ENCODE measurements at regions not wholly inside any gene's neighbourhood (a gene's known extent, or its start where the extent isn't known, plus 50 kb on each side); places are given as distances from the start of the nearest gene placed in this dataset.

DNA sequence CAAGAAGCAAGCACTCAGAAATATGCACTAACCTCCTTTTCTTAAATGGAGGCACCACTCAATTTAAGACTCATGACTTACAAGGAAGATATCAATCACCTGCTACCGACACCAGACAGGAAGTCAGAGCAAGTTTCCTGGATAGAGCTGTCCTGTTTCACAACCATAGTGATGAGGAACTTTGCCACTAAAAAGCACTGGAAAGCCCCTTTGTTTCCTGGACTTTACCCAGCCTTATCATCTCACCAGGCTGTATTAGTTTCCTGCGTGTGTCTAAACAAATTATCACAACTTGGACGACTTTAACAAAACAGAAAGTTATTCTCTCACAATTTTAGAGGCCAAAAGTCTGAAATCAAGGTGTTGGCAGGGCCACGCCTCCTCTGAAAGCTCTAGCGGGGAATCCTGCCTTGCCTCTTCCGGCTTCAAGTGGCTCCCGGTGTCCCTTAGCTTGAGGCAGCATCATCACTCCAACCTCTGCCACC lies 253.8 kb upstream of the STXBP5 start (continued):
- TF ChIP-seq ZNF607 (CRISPR knock-in tag; IDR thresholded peaks at IDR 0.05; ENCODE audit: borderline replicate concordance) (peak; percentile 59; the same call in 1 of the 2 replicates), NRL (CRISPR knock-in tag; IDR thresholded peaks at IDR 0.05; ENCODE audit: borderline replicate concordance) (no peak), TCF7 (IDR thresholded peaks at IDR 0.05; ENCODE audit: low read depth) (peak; percentile 76), ZNF558 (CRISPR knock-in tag; IDR thresholded peaks at IDR 0.05; ENCODE audit: borderline replicate concordance) (no peak), NR2F1 (CRISPR knock-in tag; IDR thresholded peaks at IDR 0.05) (no peak)
- TF ChIP-seq, protein P1, sequence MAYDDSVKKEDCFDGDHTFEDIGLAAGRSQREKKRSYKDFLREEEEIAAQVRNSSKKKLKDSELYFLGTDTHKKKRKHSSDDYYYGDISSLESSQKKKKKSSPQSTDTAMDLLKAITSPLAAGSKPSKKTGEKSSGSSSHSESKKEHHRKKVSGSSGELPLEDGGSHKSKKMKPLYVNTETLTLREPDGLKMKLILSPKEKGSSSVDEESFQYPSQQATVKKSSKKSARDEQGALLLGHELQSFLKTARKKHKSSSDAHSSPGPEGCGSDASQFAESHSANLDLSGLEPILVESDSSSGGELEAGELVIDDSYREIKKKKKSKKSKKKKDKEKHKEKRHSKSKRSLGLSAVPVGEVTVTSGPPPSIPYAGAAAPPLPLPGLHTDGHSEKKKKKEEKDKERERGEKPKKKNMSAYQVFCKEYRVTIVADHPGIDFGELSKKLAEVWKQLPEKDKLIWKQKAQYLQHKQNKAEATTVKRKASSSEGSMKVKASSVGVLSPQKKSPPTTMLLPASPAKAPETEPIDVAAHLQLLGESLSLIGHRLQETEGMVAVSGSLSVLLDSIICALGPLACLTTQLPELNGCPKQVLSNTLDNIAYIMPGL (CRISPR knock-in tag; IDR thresholded peaks at IDR 0.05; ENCODE audit: borderline replicate concordance in 1 of 2, low read depth in 1 of 2), result peak in 1 of 2 experiments; percentile 21; a peak in 1 of 4 replicates

DNA sequence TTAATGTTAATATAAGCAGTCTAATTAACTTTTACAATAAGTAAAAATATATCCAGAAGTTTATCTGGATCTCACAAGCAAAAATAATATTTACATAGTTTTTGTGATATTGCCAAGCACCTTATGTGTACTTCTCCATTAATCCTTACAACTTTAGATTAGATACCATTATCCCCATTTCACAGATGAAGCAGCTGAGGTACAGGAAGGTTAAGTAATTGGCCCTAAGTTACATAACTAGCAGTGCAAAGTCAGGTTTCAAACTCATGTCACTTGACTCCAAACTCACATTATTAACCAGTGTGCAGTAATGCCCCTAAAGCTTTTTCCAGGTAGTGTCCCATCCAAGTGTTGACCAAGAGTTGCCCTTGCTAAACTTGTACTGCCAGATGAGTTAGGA lies 248.6 kb upstream of the STXBP5 start:
- no peak for ATAC-seq
- H3K79me2 ChIP-seq (ENCODE audit: insufficient read depth, low read length), result no peaks in the 10 kb centered on the region
- no peak for FAIRE-seq
- no peaks in the 10 kb centered on the region for H3K27me3 ChIP-seq (ENCODE audit: control insufficient read depth in 1 of 2, insufficient read depth in 2 of 2, low read length in 2 of 2)
- no peak overlapping the region for H3K4me3 ChIP-seq (replicated peaks in 1 of 3; ENCODE audit: insufficient read depth in 1 of 3, low read depth in 2 of 3, low read length in 3 of 3)
- BruUV-seq (replicated peaks), result no TSS peak
- no peaks in the 10 kb centered on the region for H4K20me1 ChIP-seq (ENCODE audit: insufficient read depth, low read length)
- no peaks in the 10 kb centered on the region for H3K9me3 ChIP-seq (ENCODE audit: low read length)
- ChIA-PET CTCF (ENCODE audit: low intra/inter-chr PET ratio, low total read pairs) (no interaction called here), POLR2A (no interaction called here)
- no peak overlapping the region for H3K27ac ChIP-seq (ENCODE audit: extremely low read length, insufficient read depth, low read length)
- no peak overlapping the region for H3K4me2 ChIP-seq (ENCODE audit: low read depth, low read length)
- H3K9ac ChIP-seq (ENCODE audit: insufficient read depth, low read depth, low read length), result no peak overlapping the region
- H3K36me3 ChIP-seq (replicated peaks in 1 of 2; ENCODE audit: control insufficient read depth in 1 of 2, insufficient read depth in 2 of 2, low read length in 2 of 2), result no peaks in the 10 kb centered on the region
- TF ChIP-seq RFXAP (CRISPR knock-in tag; IDR thresholded peaks at IDR 0.05; ENCODE audit: borderline replicate concordance) (no peak), ZNF629 (CRISPR knock-in tag; conservative IDR thresholded peaks at IDR 0.05) (peak; percentile 69), ZNF572 (CRISPR knock-in tag; IDR thresholded peaks at IDR 0.05) (no peak), ZNF766 (CRISPR knock-in tag; IDR thresholded peaks at IDR 0.05; ENCODE audit: borderline replicate concordance) (no peak), ZNF839 (CRISPR knock-in tag; IDR thresholded peaks at IDR 0.05; ENCODE audit: borderline replicate concordance) (no peak)
- no peak for DNase-seq (ENCODE audit: low spot score)
- intact Hi-C loops (cut with micrococcal nuclease; ENCODE audit: unreplicated experiment), result no loop called here
- in situ Hi-C loops (cut with HindIII; ENCODE audit: extremely low pct_ligation_motif_present, low pct_unique_long_range_greater_than_20kb), result no loop called here
- H2AFZ ChIP-seq (ENCODE audit: low read length), result no peak overlapping the region
- H3K4me1 ChIP-seq (ENCODE audit: insufficient read depth, low read length), result peaks cover 11% of the 10 kb centered on the region
